ENCODE measurements at regions not wholly inside any gene's neighbourhood (a gene's known extent, or its start where the extent isn't known, plus 50 kb on each side); places are given as distances from the start of the nearest gene placed in this dataset.
A peak's percentile ranks its signal among the peaks of the same experiment; 100 is the strongest.
"Not testable (repeated sequence)": the region's sequence is repeated elsewhere in the genome, so short reads cannot be mapped to it uniquely, and the experiment has no call there.

DNA sequence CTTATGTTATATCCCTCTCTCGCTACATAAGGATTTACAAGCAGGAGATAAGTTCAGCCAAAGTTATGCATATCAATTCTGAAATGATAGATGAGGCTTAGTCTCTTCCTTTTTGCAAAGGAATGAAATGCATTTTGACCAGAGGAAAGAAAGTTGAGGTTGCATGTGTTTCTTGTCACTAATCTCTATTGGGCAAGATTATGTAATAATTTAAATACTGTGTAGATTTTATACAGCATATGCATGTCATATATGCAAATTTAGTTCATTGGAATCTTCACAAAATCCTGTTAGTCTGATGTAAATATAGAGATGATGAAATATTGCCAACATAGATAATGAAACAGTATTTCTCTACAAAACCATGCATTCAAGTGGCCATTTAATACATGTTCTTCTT is 858.7 kb upstream of the RAG2 start:
- H3K4me3 Mint-ChIP-seq: no peak overlapping the region

DNA sequence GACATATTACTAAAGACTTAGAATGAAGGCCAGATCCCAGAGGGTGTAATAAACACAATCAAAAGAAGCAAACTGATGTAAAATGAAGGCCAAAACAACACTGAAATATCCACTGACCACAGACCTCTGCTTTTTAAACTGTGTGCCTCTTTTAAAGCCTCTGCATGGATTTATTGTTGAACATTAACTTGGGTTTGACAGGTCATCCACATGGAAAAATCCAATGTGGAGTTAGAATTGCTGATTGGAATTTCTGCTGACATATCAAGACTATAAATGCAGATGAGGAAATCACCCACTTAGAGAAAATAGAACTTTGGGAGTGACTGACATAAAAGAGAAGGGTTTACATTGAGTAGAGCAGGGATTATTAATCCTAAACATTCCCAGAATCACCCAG is 853.9 kb upstream of the RAG2 start:
- TF ChIP-seq, protein P1, sequence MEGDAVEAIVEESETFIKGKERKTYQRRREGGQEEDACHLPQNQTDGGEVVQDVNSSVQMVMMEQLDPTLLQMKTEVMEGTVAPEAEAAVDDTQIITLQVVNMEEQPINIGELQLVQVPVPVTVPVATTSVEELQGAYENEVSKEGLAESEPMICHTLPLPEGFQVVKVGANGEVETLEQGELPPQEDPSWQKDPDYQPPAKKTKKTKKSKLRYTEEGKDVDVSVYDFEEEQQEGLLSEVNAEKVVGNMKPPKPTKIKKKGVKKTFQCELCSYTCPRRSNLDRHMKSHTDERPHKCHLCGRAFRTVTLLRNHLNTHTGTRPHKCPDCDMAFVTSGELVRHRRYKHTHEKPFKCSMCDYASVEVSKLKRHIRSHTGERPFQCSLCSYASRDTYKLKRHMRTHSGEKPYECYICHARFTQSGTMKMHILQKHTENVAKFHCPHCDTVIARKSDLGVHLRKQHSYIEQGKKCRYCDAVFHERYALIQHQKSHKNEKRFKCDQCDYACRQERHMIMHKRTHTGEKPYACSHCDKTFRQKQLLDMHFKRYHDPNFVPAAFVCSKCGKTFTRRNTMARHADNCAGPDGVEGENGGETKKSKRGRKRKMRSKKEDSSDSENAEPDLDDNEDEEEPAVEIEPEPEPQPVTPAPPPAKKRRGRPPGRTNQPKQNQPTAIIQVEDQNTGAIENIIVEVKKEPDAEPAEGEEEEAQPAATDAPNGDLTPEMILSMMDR (IDR thresholded peaks at IDR 0.05): no peak
- H3K27me3 Mint-ChIP-seq (ENCODE audit: low read depth, poor library complexity): no peaks in the 10 kb centered on the region
- H3K4me3 Mint-ChIP-seq: no peak overlapping the region
- DNase-seq: no peak
- no peak overlapping the region for H3K27ac Mint-ChIP-seq
- no peaks in the 10 kb centered on the region for H3K9me3 Mint-ChIP-seq
- H3K36me3 Mint-ChIP-seq (ENCODE audit: low read depth): no peaks in the 10 kb centered on the region
- H3K4me1 Mint-ChIP-seq: no peaks in the 10 kb centered on the region

More for the DNA sequence above, 858.7 kb upstream of the RAG2 start:
- no peaks in the 10 kb centered on the region for H3K27me3 Mint-ChIP-seq (ENCODE audit: low read depth, poor library complexity)
- TF ChIP-seq, protein P1 (IDR thresholded peaks at IDR 0.05): no peak
- no peaks in the 10 kb centered on the region for H3K4me1 Mint-ChIP-seq
- no peak overlapping the region for H3K27ac Mint-ChIP-seq
- no peaks in the 10 kb centered on the region for H3K9me3 Mint-ChIP-seq
- H3K36me3 Mint-ChIP-seq (ENCODE audit: low read depth): no peaks in the 10 kb centered on the region
- DNase-seq: no peak

DNA sequence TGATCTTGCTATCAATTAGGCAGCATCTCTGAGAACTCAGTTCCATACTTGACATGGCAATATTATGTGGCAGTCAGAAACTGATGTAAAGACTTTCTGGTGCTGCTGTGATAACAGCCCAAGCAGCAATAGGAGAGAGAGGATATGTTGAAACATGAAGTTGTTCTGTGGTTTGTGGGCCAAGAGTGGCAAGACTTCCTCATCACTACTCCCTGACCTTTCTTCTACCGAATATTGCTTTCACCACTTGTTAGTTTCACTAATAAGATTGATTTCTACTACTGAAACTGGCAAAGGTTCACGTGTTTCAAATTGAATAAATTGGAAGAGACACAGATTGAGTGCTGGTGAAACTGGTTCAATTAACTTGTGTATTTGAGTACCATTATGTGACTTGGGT is 852.6 kb upstream of the RAG2 start:
- H3K9me3 Mint-ChIP-seq: no peaks in the 10 kb centered on the region
- H3K27me3 Mint-ChIP-seq (ENCODE audit: low read depth, poor library complexity): no peaks in the 10 kb centered on the region
- H3K4me1 Mint-ChIP-seq: no peaks in the 10 kb centered on the region
- no peak overlapping the region for H3K4me3 Mint-ChIP-seq
- DNase-seq: no peak
- TF ChIP-seq, protein P1 (IDR thresholded peaks at IDR 0.05): no peak
- no peak overlapping the region for H3K27ac Mint-ChIP-seq
- no peaks in the 10 kb centered on the region for H3K36me3 Mint-ChIP-seq (ENCODE audit: low read depth)

DNA sequence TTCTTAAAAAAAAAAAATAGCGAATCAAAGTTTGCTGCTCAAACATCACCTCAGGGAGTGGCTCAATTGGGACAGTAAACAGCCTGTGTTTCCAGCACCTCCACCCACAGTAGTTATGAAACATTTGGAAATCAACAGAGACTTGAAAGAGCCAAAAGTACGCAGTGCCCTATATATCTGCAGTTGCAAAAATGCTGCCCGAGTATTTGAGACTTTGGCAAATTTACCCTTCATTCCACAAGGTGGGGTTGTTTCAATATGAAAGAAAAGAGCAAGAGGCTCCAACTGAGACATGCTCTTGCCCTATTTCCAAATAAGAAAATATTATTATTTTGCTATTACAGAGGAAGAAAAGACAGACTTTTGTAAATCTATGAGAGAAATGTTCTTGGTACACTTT is 851.1 kb upstream of the RAG2 start:
- TF ChIP-seq, protein P1 (IDR thresholded peaks at IDR 0.05): peak; percentile 46
- Mint-ChIP-seq H3K36me3 (ENCODE audit: low read depth) (no peaks in the 10 kb centered on the region), H3K4me1 (no peaks in the 10 kb centered on the region), H3K4me3 (no peak overlapping the region), H3K9me3 (no peaks in the 10 kb centered on the region), H3K27ac (no peak overlapping the region), H3K27me3 (ENCODE audit: low read depth, poor library complexity) (no peaks in the 10 kb centered on the region)
- no peak for DNase-seq

DNA sequence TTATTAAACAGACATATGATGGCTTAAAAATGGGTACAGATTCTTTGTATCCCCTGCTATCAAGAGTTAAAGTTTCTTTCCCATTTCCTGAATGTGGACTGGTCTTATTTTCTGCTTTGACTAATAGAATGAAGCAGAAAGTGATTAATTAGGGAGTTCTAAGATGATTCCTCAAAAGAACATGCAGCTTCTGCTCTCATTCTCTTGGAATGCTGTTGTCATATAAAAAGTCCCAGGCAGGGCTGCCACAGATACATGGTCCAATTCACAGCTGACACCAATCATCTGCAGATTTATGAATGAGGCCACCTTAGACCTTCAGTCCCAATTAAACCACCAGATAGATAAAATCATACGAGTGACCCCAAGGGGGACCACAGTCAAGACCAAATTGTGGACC is 844.5 kb upstream of the RAG2 start:
- H3K36me3 Mint-ChIP-seq (ENCODE audit: low read depth): no peaks in the 10 kb centered on the region
- H3K4me1 Mint-ChIP-seq: no peaks in the 10 kb centered on the region
- no peak for DNase-seq
- H3K4me3 Mint-ChIP-seq: no peak overlapping the region
- H3K27me3 Mint-ChIP-seq (ENCODE audit: low read depth, poor library complexity): no peaks in the 10 kb centered on the region
- H3K27ac Mint-ChIP-seq: no peak overlapping the region
- TF ChIP-seq, protein P1 (IDR thresholded peaks at IDR 0.05): no peak
- H3K9me3 Mint-ChIP-seq: no peaks in the 10 kb centered on the region

DNA sequence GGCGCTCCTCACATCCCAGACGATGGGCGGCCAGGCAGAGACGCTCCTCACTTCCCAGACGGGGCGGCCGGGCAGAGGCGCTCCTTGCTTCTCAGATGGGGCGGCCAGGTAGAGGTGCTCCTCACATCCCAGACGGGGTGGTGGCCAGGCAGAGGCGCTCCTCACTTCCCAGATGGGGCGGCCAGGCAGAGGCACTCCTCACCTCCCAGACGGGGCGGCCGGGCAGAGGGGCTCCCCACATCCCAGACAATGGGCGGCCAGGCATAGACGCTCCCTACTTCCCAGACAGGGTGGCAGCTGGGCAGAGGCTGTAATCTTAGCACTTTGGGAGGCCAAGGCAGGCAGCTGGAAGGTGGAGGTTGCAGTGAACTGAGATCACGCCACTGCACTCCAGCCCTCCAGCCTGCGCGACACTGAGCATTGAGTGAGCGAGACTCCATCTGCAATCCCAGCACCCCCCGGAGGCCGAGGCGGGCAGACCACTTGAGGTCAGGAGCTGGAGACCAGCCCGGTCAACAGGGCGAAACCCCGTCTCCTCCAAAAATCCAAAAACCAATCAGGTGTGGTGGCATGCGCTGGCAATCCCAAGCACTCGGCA is 833.7 kb upstream of the RAG2 start:
- H3K4me3 Mint-ChIP-seq; DNase-seq; H3K27ac Mint-ChIP-seq; H3K36me3 Mint-ChIP-seq (ENCODE audit: low read depth); H3K27me3 Mint-ChIP-seq (ENCODE audit: low read depth, poor library complexity); H3K4me1 Mint-ChIP-seq: not testable (repeated sequence)
- H3K9me3 Mint-ChIP-seq: peaks cover 62% of the 10 kb centered on the region

DNA sequence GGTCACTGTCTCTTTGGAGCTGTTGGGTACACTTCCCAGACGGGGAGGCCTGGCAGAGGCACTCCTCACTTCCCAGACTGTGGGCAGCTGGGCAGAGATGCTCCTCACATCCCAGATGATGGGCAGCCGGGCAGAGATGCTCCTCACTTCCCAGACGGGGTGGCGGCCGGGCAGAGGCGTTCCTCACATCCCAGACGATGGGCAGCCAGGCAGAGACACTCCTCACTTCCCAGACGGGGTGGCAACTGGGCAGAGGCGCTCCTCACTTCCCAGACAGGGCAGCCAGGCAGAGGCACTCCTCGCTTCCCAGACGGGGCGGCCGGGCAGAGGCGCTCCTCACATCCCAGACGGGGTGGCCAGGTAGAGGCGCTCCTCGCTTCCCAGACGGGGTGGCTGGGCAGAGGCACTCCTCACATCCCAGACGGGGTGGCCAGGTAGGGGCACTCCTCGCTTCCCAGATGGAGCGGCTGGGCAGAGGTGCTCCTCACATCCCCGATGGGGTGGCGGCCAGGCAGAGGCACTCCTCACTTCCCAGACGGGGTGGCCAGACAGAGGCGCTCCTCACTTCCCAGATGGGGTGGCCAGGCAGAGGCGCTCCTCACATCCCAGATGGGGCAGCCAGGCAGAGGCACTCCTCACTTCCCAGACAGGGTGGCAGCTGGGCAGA is 833.1 kb upstream of the RAG2 start:
- not testable (repeated sequence) for H3K27me3 Mint-ChIP-seq (ENCODE audit: low read depth, poor library complexity); H3K4me3 Mint-ChIP-seq; H3K36me3 Mint-ChIP-seq (ENCODE audit: low read depth); H3K4me1 Mint-ChIP-seq; DNase-seq; H3K27ac Mint-ChIP-seq
- H3K9me3 Mint-ChIP-seq: peaks cover 62% of the 10 kb centered on the region
